ENCODE measurements at regions not wholly inside any gene's neighbourhood (a gene's known extent, or its start where the extent isn't known, plus 50 kb on each side); places are given as distances from the start of the nearest gene placed in this dataset.

DNA sequence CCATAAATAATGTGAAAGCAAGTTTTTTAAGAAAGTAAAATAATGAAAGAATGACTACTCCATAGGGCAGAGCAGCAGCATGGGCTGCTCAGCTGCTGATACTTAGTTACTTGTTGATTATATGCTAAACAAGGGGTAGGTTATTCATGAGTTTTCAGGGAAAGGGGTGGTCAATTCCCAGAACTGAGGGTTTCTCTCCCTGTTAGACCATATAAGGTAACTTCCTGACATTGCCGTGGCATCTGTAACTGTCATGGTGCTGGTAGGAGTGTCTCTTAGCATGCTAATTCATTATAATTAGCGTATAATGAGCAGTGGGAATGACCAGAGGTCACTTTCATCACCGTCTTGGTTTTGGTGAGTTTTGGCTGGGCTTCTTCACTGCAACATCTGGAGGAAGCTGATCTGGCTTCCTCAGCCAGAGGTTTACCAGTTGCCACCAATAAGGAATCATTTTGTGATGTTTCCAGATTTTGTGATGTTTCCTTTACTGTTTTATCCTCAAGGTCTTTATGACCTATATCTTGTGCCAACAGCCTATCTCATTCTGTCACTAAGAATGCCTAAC is 121.8 kb upstream of the CHL1 start:
- no peak for FAIRE-seq
- no peak for DNase-seq (ENCODE audit: insufficient read length, low spot score)

DNA sequence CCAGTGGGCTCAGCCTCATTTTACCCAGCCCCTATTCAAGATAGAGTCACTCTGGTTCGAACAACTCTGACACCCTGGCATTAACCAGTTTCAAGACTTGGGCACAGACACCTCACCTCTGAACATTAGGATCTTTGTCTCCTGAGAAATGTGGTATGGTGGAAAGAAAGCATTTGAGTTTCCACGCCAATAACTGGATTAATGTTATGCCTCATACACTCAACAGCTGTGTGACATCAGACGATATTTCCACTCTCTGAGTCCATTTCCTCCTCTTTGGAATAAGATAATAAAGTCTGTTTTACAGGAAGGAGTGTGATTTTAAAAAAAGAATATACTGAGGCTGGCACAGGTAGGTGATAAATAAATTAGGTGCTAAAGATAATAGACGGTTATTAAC is 121.3 kb upstream of the CHL1 start:
- DNase-seq (ENCODE audit: insufficient read length, low spot score) = no peak
- no peak for FAIRE-seq

DNA sequence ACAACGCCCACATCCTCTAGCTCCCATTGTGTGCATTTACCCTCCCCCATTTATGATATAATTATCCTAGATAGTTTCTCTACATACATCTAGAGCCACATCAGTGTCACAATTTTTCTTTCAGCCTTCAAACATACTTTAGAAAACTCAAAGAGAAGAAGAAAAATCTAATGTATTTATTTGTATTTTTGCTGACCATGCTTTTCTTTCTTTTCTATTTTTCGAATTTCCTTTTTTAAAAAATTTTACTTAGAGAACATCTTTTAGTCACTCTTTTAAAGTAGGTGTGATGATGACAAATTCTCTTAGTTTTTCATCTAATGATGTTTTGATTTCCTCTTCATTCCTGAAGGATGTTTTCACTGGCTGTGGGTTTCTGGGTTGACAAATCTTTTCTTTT is 117.0 kb upstream of the CHL1 start:
- FAIRE-seq (peak; percentile 63), DNase-seq (ENCODE audit: insufficient read length, low spot score) (no peak)

DNA sequence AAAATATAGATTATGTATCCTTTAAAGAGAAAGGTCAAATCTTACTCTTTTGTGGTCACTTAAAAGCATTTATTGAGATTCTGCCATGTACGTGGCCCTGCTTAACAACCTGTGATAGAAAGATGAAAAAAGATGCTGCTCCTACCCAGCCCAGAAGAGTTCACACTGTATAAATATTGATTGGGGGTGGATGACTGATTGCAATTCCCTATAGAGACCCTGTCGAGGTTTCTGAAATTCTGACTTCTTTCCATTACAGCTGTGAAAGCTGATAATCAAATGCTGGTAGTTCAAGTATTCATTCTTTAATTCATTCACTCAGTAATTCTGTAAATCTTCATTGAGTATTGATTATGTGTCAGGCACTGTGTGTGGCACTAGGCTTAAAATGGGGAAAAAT is 114.1 kb upstream of the CHL1 start:
- DNase-seq (ENCODE audit: insufficient read length, low spot score) (no peak), FAIRE-seq (no peak)

DNA sequence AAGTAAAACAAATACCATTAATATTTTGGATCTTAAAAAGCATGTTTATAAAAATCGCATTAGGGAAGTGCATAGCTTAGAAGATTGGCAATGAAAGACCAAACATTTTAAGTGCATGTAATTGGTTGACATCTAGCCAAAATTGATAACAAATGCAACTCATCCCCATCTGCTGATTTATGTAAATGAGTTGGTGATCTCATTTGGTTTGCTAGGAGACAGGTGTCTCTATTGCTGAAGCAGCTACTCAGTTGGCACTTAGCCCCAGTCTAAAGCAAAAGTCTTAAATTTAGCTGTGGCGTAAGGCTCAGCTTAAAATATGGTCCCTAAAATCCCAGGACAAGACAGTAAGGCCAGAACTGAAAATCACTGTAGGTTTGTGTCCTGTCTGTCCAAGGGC is 113.5 kb upstream of the CHL1 start:
- FAIRE-seq (no peak), DNase-seq (ENCODE audit: insufficient read length, low spot score) (no peak)

DNA sequence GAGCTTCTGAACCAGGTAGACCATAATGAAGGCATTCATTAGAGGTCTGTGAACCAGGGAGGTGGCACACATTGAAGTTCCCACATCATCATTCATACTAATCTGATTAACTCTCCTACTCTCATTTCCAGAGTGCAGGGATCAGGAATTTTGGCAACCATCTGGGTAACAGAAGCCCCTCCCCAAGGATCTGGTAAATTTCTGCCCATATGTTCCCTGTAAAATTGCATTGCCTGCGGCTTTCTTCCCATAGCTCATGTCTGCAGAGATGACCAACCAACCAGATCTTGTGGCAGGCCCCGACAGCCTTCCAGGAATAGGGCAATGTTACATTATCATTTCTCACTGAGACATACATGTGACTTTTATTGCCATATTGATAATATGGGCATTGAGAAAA is 111.4 kb upstream of the CHL1 start:
- FAIRE-seq (no peak), DNase-seq (ENCODE audit: insufficient read length, low spot score) (no peak)

DNA sequence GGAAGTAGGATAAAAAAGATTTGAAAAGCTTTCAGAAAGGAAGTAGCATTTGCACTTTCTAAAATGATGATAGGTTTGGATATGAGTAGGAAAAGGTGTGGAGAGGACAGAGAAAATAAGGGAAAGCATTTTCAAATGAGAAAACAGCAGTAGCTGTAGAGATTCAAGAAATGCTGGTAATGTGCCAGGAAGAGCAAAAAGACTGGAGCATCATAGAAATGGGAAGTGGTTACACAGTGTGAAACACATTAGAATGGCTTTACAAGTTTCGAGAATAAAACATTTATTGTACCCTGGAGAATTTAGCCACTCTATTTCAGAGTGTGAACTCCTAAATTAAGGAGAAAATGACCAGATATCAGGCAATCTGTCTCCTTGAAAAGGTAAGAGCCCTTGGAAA is 108.3 kb upstream of the CHL1 start:
- DNase-seq (ENCODE audit: insufficient read length, low spot score) = no peak
- no peak for FAIRE-seq

DNA sequence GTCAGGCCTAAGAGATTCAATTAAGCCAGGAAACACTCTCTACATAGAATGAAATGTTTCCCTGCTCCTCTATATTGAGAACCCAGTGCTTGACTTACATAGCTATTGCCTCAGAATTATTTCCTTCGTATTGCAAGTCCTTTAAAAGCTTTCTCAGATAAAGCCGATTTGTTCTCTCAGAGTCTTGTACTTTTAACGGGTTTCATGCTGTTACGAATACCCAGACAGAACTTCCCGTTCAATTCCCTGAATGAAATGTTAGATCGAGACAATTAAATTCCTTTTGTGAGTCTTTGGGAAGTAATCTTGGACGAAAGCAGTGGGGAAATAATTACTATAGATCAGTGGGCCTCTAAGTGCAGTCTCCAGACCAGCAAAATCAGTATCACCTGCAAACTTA is 102.8 kb upstream of the CHL1 start:
- FAIRE-seq (no peak), DNase-seq (ENCODE audit: insufficient read length, low spot score) (no peak)

DNA sequence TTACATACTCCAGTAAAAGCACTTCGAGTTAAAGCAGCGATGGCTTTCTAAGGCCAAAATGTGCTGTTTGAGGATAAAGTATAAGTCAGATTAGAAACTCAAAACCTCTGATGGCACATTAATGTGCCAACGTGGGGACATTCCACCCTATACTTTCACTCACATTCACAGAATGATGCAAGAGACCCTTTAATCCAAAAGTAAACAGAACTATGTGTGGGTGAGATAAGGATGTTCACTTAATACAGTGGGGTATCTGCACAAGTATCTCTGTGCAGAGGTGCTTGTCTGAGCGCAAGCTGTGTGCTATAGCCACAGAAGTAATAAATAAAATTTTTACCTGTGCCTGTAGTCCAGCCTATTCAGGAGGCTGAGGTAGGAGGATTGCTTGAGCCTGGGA is 100.3 kb upstream of the CHL1 start:
- no peak for FAIRE-seq
- no peak for DNase-seq (ENCODE audit: insufficient read length, low spot score)

DNA sequence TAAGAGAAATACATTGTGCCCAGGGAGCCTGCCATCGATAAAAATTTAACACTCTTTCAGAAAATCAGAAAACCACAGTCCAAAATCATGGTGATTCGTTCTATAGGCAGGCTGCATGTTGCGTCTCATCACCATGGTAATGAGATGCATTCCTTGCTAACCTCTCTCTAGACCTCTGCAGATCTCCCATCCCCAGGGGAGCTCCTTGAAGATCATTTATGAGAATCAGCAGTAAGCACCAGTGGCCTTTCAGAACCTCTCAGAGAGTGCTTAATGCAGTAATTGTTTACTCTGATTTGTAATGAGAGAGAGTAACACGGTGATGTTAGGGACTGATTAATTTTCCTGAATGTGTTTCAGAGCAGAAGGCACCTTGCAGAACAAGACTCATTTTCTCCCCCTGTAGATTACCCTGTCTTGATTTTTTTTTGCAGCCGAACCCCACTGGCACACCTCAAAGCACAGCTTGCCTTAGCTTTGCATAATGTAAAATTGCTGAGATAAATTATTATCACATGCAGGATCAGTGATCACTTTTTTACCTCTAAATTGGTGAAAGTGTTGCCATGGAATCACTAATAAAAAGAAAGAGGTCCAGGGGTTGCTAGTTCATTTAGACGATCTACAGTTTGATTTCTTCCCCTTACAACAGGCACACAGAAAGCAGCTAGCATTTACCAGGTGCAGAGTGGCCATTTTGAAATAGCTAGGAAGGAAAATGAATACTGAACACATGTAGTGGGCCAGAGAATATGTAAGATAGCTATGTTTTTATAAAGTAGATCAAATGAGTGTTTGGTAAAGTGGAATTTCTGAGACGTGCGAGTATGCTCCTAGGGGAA is 98.9 kb upstream of the CHL1 start:
- no peak for FAIRE-seq
- DNase-seq (ENCODE audit: insufficient read length, low spot score) = no peak

DNA sequence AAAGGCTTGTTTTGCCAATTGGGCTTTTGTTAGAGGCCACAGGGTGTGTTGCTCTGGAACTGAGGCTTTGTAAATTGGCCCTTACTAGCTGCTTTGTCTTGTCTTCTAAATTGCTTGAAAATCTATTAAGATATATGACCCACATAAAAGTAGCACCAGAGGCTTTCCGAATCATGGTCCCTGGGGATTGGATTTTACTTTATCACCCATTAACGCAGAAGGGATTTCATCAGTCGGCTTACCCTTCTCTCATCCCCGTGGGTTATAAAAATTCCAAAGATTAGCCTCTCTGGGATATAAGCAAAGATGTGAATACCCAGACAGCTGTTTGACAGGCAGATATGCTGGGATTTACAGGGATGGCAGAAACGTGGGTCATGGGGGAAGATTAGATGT is 98.3 kb upstream of the CHL1 start:
- DNase-seq (ENCODE audit: insufficient read length, low spot score) (no peak), FAIRE-seq (no peak)

DNA sequence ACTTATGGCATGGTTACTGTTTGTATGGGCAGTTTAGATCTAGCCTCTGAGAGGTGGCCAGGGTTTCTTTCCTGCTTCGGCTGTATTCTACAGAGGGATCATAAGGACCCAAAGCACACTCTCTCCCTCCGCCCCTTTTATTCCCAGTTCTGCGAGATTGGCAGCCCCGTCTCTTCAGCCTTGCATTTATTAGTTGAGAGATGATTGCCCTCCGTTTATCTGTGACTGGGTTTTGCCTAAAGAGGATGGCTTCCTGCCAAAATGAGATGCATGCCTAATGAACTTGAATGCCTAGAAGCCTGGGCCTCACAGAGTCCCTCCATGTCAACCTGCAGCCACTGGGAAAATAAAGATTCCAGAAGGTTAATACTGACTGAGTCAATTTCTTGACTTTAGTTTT is 97.1 kb upstream of the CHL1 start:
- FAIRE-seq (no peak), DNase-seq (ENCODE audit: insufficient read length, low spot score) (no peak)

DNA sequence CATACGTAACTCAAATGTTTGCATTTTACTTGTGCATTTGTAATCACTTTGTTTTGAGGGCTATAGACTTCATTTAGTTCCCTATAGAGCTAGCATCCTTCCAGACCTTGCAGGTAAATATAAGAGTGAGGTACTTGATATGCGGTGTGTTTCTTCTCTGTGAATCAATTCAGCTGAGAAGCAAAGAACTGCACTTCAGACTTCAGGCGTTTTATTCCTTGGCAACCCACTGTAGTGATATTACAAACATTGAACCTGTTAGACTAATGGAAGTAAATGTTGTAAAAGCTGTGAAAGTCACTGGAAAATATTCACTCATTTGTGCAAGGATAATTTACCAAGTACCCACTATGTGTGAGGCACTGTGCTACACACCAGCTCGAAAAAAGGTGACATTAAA is 94.1 kb upstream of the CHL1 start:
- FAIRE-seq = no peak
- DNase-seq (ENCODE audit: insufficient read length, low spot score) = no peak

DNA sequence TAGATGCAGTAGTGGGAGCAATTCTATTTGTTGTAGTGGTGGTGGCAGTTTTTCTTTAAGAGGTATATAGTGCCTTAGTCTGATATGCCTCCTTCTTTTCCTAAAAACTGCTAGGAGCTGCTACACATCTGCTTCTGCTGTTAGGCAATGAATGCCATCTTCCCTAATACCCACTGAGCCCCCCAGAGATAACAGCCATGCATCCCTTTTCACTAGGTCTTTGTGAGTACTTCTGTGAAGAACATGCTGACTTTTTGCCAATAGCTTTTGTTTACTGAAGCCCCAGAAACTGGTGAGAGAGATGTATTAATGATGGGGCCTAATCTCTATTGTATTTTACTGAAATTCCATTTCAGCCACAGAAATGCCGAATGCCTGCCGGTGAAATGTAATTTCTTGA is 92.6 kb upstream of the CHL1 start:
- no peak for FAIRE-seq
- no peak for DNase-seq (ENCODE audit: insufficient read length, low spot score)

DNA sequence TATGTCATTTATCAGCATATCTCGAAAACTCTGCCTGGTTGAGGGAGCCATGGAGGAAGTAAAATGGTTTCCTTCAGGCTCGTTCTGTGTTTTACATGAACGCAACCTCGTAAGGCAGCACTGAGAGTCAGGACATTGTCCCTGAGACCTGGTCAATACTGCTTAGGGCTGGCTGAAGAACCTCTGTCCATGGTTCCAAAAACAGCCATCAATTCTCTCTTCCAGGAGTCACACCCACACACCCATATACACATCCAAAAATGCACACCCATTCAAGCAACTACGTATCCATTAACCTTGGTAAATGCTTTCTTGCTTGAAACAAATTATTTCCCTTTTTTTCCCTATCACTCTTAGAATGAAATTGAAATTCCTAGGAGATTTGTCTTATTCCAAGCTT is 91.0 kb upstream of the CHL1 start:
- no peak for DNase-seq (ENCODE audit: insufficient read length, low spot score)
- FAIRE-seq = no peak

DNA sequence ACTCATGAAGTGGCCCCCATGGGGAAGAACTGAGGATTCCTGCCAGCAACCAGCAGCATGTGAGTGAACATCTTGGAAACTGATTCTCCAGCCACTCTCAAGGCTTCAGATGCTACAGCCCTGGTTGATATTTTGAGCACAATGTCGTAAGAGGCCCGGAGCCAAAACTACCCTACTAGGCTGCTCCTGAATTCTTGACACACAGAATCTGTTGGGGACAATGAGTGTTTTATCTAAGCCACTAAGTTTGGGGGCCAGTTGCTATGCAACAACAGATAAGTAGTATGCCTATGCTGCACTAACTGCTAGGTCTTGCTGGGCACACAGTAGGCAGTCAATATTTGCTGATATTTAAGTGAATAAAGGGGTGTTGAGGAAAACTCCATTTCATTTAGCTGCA is 89.9 kb upstream of the CHL1 start:
- DNase-seq (ENCODE audit: insufficient read length, low spot score) (no peak), FAIRE-seq (no peak)

DNA sequence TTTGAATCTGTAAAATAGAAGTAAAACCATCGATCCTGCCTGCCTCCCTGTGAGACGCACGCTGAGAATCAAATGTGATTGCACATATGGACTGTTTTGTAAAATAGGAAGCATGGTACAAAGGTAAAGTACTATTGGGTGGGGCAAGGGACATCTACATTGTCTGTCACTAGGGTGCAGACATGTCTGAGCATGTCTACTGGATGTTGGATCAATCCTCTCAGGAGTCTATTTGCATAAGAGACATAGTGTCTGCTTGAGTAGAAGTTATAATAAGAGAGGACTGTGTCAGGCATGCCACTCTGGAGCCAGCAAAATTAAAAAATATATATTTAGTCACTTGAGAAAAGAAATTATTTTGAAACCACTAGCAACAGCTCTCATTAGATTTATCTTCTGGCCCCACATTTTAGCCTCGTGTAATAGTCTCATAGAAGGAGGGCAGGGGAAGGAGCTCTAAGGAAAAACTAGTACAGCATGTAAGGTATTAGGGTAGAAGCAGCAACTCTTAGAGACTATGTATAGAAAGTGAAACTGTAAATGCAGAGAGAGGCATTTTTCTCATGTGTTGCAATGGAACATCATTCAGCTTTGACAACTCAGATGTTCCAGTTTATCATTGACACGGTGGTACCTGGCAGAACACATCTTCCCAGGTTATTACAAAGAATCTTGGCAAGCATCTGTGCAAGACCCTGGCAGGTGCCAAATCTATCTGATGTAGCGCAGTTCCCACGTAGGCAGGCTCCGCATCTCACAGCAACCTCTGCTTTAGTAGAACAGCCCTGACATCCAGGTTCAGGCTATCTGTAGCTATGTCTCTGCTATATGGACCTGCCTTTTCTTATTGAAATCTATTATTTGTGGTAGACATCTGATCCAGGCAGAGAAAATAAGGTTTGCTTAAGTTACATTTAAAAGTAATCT is 85.2 kb upstream of the CHL1 start:
- peak; percentile 88 for FAIRE-seq
- no peak for DNase-seq (ENCODE audit: insufficient read length, low spot score)

DNA sequence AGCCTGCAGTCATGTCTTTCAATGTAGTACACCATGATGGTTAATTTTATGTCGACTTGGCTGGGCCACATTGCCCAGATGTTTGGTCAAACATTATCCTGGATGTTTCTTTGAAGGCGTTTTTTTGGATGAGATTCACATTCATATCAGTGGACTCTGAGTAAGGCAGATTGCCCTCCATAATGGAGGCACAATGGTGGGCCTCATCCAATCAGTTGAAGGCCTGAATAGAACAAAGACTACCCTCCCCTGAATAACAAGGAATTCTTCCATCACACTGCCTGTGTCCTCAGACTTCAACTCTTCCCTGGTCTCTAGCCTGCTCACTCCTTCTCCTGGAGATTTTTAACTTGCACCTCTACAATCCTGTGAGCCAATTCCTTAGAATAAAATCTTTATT is 83.8 kb upstream of the CHL1 start:
- no peak for DNase-seq (ENCODE audit: insufficient read length, low spot score)
- FAIRE-seq = no peak

DNA sequence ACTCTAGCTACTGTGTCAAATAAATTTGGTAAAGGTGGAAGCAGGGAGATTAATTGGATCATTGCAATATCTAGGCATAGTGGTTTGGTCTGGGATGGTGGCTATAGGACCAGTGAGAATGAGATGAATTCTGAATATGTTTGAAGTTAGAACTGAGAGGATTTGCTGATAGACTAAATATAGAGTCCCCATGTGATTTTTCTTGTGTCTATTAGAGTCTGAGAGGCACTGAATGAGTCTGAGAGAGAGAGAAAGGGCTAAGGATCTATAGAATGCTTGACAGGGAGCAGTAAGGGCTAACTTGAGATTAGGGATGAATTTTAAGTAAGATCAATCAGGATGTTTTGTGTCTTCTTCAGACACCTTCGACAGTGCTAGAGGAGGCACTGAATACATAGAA is 77.9 kb upstream of the CHL1 start:
- no peak for DNase-seq (ENCODE audit: insufficient read length, low spot score)
- no peak for FAIRE-seq

DNA sequence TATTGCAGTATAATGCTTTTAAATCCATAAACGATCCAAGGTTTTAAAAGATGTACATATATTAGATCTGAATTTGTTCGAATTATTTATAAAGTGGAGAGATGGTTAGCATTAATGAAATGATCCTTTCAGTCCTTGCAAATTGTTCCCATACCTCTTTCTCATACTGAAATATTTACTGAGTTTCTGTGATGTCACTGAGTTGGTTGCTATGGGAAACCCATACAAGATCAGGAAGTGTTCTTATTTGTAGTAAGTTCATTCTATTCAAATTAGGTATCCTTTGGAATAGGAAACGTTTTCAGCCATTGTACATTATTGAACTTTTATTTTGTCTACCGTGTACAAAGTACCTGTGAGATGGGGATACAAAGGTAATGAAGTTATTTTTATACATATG is 73.2 kb upstream of the CHL1 start:
- no peak for DNase-seq (ENCODE audit: insufficient read length, low spot score)
- FAIRE-seq = peak; percentile 54

DNA sequence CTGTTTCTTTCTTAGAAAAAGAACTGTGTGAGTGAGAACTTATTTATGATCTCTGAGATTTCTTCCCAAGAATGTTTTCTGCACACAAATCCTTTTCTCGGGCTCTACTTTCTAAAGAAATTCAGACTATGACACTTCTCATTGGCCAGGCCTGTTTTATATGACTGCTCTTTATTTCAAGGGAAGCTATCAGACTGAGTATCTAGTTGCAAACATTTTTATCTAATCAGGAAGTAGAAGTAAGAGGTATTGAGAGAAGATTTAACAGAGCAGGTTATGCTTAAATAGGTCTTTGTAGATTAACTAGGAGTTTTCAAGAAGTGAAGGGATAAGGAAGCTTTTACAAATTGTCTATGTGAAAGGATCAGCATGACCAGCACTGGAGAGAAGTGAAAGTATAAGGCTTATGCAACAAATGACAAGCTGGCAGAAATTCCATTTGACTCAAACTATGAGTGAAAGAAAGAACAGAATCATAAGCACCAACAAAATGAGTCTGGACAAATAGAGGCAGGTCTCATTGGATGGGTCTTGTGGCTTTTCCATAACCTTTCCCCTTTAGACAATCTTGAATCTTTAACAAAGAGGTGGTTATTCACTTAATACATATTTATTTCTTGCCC is 71.9 kb upstream of the CHL1 start:
- DNase-seq (ENCODE audit: insufficient read length, low spot score) (no peak), FAIRE-seq (peak; percentile 11)

Data from GM19239 (cell line).